NCI-H1436 treated with DMSO at 0.1 percent for 48 hours (cell line): ENCODE measurements at regions not wholly inside any gene's neighbourhood (a gene's known extent, or its start where the extent isn't known, plus 50 kb on each side); places are given as distances from the start of the nearest gene placed in this dataset.
"Not testable (repeated sequence)": the region's sequence is repeated elsewhere in the genome, so short reads cannot be mapped to it uniquely, and the experiment has no call there.

Experiments
- DNase-seq: peaks from one replicate; lab custom pipeline; 2025; lab: John Stamatoyannopoulos, UW

DNA sequence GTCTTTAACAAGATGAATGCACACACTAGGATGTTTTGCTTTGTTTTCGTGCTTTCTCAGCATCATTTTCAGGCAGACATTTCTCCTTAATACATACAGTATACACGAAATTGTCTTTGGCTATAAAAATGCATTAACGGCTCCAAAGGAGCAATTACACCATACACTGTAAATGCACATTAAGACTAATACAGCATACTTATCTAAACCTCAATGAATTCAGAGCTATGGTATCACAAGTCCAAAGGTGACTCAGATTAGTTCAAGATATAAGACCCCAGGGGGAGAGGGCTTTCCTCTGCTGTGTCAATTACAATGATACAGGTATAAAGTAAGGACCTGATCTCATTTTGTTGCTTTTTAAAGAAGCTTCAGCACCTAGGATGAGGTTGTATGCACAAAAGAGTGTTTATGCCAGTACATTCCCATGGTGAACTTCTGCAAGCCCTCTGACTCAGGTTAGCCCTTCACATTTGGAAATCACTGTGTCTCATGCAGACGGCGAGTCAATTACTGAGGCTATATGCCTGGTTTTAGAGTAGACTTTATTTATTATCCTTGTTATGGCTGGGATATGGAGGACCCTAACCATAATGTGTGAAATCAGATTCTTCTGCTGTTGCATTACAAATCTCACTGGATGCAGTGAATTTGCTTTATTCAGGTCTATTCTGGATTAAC is 233.3 kb downstream of the ZNF608 start:
- DNase-seq = no peak

DNA sequence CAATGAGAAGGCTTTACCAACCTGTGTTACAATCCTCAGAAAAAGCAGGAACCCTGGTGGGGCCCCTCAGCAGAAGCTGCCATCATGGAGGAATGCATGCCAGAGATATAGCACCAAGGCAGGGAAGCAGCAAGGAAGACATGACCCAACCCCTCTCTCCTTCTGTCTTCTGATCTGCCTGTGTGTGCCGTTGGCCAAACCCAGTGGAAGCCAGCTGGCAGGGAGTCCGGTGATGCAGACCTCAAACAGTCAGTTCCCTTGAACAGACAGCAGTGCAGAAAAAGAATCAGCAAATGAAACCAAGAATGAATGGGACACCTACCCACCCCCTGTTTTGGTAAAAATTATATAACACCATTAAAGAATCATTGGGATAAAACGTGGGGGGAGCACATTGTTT is 234.2 kb downstream of the ZNF608 start:
- DNase-seq = no peak

DNA sequence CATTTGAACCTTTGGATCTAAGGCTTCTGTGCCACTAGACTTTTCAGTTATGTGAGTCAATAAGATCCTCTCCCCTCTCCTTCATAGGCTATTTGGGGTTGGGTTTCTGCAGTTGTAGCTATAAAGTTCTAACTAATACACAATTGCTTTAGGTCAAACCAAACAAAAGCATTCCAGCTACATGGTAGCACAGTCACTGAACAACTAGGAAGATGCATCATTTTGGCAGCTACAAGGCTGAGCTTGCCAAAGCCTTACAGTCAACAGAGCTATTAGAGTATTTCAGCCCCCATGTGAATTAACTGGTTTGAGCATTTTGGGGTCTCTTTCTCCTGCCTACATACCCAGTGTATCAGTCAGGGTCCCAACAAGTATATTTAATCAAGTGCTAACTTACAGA is 234.6 kb downstream of the ZNF608 start:
- no peak for DNase-seq

DNA sequence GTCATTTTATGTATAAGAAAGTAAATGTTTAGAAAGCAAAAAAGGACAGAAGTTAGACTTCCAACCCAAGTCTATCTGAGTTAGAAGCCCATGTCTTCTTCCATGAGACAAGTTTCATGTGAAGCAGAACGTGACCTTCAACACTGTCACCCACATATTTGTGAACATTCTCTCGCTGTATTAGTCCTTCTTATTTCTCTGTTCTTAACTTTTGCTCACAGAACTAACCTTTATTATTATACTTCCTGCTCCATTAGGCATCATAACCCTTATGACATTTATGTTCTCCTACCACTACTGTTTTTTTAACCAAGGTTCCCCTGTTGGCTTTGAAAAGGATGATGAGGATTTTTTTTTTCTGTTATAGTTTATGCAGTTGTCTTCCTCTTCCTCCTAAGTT is 238.8 kb downstream of the ZNF608 start:
- no peak for DNase-seq

DNA sequence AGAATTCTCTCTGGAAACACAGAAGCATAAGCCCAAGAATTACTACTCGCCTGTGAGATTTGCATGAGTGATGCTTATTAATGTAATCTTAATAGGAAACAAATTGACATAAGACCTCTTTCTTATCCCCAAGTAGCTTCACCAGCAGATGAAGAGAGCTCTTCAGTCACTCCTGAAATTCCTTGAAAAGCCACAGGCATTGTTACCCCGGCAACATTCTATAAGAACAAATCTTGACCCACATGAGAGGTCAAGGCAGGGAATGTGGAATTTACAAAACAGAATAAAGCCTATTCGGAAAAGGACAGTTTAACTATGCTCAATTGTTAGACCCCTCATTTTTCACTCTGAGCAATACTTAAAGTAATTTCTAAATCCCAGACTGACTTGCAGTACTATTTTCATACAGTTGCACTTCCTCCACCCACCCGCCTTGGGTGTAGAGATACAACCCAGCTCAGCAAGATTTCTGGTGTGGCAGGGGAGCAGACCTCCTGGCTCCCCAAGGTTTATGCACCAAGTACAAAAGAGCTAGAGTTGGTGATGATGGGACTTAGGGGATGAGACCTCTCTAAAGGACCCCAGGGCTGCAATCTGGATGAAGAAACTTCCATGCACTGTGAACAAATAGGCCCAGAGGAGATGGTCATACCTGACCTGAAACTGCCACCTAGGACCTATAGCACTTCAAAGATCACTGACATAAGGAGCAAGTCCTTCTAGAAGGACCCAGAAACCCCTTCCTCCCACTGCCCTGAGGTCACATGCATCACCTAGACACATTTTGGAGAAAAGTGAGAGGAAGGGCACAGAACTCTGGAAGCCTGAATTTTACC is 242.1 kb downstream of the ZNF608 start:
- no peak for DNase-seq

DNA sequence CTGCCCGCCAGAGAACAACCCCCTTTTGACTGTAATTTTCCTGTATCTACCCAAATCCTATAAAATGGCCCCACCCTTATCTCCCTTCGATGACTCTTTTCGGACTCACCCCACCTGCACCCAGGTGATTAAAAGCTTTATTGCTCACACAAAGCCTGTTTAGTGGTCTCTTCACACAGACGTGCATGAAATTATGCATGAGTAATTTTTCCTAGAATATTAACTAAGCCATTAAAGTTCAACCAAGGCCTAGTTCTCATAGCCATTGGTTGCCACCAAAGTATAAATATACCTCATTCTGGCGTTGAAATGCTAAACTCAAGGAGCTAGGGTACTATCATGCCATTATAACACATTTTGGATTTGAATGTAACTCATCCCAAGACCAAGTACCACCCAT is 243.9 kb downstream of the ZNF608 start:
- no peak for DNase-seq

DNA sequence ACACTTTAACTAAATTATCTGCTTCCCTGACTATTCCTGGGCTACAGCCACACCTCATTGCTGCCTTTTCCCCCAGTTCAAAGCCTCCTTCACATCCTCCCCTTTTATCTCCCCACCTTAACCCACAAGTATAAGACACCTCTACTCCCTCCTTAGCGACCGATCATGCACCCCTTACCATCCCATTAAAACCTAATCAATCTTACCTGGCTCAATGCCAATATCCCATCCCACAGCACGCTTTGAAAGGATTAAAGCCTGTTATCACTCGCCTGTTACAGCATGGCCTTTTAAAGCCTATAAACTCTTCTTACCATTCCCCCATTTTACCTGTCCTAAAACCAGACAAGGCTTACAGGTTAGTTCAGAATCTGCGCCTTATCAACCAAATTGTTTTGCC is 246.6 kb downstream of the ZNF608 start:
- DNase-seq = not testable (repeated sequence)

DNA sequence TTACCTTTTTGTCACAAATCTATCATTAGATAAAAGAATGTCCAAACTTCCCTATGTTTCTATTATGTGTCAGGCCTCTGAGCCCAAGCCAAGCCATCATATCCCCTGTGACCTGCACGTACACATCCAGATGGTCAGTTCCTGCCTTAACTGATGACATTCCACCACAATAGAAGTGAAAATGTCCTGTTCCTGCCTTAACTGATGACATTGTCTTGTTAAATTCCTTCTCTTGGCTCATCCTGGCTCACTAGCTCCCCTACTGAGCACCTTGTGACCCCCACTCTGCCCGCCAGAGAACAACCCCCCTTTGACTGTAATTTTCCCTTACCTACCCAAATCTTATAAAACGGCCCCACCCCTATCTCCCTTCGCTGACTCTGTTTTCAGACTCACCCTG is 249.5 kb downstream of the ZNF608 start:
- DNase-seq = not testable (repeated sequence)

DNA sequence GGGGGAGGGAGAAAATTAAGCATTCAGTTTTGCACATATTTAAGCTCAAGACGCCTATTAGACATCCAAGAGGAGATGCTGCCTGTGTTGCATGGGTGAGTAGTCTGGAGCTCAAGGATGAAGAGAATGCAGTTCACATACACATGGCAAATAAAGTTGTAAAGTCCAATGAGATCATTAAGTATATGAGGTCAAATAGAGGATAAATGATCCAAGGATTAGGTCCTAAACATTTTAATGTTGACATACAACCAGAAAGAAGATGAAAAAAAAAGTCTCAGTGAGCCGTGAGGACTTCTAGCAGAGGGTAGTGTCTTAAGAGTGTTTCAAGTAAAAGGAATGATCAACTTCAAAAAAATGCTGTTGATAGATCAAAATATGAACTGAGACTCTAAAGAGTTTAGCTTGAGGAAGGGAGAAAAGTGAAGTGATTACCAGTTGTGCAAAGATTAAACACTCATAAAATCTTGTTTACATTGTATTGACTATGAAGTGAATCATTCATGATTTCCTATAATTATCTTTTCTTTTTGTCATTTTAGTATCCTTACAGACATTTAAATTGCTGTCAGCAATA is 251.8 kb downstream of the ZNF608 start:
- DNase-seq = no peak

DNA sequence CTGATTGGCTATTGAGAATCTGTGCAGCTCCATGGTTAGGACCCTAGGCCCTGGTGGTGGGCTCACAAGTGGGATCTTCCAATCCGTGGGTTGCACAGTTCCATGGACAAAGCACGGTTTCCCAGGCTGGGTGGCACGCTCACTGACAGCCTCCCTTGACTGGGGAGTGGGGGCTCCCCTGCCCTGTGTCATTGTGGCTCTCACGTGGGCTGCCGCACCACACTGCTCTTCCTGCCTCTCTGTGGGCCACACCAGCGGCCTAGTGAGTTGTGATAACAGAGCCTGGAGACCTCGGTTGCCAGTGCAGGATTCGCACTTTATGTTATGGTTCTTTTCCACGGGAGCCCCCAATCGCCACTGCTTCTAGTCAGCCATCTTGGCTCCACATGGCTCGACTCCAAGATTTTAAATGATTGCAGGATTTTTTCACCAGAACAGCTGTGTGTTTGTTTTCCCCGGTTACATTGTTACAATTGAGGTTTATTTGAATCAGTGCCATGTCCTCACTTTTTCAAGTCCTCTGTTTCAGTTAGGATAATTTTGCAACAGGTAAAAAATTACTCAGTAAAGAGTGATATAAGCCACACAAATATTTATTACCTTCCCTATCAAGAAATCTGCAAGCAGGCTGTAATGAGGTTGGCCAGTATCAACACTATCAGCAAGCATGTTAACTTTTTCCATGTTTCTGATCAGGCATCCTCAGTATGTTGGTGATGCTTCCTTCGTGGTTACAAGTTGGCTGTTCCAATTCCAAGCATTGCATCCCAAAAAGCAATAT is 253.8 kb downstream of the ZNF608 start:
- DNase-seq = no peak

DNA sequence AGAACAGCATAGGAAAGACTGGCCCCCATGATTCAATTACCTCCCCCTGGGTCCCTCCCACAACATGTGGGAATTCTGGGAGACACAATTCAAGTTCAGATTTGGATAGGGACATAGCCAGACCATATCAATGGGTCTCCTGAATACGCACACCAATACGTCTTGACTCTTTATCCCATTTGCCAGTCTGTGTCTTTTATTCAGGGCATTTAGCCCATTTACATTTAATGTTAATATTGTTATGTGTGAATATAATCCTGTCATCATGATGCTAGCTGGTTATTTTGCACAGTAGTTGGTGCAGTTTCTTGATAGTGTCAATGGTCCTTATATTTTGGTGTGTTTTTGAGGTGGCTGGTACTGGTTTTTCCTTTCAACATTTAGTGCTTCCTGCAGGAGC is 256.1 kb downstream of the ZNF608 start:
- not testable (repeated sequence) for DNase-seq

DNA sequence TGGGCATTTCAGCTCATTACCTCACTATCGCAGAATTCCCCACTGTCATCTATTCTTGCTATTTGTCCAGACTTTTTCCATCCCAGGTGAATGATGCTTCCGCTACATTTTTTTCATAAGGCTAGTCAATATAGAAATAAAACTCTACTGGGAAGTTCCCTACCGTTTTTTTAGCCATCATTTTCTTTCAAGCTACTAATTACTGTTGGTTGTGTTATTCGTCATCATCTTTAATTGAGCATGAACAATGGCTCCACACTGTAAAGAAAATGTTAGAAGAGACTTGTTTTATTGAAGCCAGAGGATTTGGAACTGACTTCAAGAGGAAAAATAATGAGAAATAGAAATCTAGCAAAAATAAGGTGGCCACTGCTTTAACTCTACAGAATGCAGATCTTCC is 265.0 kb downstream of the ZNF608 start:
- no peak for DNase-seq

DNA sequence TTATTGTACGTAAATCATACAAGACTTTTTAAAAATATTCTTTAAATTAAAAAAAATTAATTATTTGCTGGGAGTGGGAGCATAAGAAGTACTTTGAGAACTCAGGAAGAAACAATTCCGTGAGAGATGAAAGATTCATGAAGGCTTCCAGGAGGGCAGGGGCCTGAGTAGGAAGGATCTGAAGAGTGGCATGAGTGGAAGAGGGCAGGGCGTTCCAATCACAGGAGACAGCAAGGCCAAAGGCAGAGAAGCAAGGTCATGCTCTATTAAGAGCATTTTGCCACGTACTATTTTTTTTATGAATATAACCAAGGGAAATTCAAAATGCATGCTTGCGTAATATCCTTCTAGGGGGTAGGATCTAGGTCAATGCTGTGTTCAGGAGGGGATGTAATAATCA is 265.5 kb downstream of the ZNF608 start:
- DNase-seq = no peak

DNA sequence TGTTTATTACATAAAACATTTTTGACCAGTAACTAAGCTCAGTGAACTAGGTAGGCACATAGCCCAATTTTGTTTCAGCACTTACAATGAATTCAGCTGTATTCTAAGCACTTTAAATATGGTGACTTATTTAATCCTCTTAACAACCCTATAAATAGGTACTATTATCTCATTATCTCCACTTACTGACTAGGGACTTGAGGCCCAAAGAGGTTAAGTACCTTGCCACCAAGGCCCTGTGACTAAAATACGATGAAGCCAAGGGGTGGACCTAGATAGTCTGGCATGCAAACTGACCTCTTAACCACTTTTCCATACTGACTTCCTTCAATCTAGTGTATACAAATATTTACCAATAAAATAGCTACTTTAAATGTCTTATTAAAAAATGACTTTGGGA is 266.4 kb downstream of the ZNF608 start:
- DNase-seq = no peak

DNA sequence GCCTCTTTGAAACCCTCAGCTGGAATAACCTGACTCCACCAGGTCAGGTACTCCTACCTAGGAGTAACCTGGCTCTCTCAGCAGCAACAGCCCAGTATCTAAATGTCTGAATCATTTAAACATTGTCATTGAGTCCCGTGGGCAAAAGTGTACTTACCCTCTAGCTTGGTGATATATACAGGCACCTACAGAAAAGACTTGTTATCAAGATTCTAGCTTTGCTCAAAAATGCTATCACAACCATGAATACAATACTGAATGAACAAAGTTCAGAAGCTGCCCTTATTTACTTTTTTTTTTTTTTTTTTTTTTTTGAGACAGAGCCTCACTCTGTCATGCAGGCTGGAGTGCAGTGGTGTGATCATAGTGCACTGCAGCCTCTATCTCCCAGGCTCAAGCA is 268.2 kb downstream of the ZNF608 start:
- no peak for DNase-seq

DNA sequence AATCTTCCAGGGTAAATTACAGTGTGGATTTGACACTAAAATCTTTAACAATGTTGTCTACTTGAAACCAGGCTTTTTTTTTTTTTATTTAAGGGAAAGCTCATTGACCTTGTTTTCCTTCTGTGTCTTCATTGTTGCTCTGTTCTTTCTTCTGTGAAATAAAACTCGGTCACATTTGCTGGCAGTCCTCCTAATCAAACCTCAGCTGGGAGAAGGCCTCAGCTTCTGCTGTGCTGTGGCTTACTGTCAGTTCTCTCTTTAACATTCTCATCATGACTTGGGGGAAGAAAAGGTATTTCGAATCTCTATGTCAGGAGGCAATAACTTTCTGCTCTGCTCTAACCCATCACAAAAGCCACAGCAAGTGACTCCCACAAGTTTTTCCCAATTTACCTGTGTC is 268.9 kb downstream of the ZNF608 start:
- no peak for DNase-seq

DNA sequence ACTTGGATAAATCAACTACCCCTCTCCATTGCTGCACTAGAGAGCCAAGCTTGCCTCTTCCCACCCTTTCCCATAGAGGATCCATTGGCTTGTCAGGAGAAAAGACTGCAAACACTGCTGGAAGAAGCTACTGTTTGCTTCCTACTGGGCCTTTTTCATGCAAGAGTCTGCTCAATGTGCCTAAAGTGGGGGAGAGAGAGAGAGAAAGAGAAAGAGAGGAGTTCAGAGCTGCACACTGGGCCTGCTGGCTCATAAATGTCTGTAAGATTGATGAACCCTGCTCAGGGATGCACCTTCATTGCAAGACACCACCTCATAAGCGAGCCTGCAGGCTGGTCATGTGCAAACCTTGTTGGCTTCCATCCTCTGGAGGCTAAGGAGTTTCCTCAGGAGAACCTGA is 269.4 kb downstream of the ZNF608 start:
- DNase-seq = no peak

DNA sequence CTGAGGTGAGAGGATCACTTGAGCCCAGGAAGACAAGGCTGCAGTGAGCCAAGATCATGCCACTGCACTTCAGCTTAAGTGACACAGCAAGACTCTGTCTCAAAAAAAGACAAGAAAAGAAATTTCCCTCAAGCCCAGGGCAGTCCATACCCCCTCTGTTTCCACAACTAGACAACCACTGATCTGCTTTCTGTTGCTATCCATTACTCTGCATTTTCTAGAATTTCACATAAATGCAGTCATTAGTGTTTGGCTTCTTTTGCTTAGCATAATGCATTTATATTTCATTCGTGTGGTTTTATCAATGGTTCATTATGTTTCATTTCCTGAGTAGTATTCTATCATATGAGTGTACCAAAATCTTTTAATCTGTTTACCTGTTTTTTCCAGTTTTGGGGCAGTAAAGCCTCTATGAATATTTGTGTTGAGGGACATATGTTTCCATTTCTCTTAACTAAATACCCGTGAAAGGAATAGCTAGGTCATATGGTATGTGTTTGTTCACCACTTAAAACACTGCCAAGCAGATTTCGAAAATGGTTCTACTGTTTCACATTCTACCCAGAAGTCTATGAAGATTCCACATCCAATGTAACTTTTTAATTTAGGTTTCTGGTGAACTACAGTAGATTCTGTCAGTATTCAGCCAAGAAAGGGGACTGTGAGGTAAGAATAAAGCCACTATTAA is 271.8 kb downstream of the ZNF608 start:
- DNase-seq = no peak

DNA sequence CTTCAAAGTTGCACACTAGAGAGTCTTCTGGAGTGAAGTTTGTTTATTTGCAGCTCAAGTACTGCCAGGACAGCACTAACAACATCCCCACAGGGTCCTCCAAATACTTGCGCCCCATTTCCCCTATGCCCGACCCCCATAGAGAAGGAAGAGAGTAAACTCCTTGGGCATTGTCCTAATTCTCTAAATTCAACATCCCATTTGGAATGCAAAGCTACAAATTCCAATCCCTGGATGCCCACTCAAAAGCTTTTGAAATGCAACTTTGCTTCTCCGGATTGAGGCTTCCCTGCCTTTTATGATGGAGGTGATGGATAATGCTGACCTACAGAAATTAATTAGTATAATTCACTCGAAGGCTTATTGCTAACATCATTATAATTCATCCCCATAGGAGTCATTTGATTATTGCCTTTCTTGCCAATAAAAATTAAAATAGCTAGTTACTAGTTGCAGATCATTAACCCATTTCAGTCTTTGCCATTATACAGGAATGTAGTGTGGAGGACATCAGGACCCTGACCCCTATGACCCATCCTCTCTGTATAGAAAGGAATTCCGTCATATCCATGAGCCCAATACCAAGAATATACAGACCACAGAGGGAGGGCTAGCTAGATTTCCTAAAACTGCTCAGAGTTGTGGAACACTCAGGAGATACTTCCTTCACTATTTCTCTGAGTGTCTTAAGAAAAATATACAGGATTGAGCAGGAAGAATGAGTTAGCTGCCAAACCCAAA is 277.6 kb downstream of the ZNF608 start:
- no peak for DNase-seq

DNA sequence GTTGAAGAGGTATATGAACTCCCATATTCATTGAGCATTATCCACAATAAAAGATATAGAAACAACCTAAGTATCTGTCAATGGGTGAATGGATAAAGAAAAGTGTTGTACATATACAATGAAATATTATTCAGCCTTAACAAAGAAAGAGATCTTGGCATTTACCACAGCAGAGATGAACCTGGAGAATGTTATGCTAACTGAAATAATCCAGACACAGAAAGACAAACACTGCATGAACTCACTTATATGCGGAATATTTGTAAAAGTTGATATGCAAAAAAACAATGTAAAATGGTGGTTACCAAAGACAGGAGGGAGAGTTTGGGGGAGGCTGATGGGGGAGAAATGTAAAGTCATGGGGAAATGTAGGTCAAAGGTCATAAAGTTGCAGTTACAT is 278.7 kb downstream of the ZNF608 start:
- DNase-seq = no peak

DNA sequence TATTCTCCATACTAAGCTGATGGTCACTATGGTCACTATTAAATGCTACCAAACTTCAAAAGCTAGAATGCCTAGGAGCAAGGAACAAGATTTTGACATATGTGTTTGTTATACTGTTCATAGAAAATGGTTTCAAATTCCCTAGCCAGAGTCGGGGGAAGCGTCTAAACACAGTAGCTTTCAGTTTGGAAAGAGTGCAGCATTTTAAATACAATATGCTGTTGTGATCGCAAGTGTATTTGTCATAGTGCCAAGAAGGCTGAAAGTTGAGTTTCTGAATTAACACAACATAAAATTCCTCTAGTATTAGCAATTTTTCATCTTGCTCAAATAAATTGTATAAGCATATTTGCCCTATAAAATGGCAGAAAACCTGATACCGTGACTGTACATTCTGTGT is 280.4 kb downstream of the ZNF608 start:
- no peak for DNase-seq
